A673 (cell line): ENCODE measurements at regions not wholly inside any gene's neighbourhood (a gene's known extent, or its start where the extent isn't known, plus 50 kb on each side); places are given as distances from the start of the nearest gene placed in this dataset.

Experiments
- BruUV-seq: library from RNA; stranded (reverse); fragments of 400-500 nt; replicated peaks from 2 replicates; lab custom pipeline; 2021; lab: Mats Ljungman, UMichigan
- CTCF ChIA-PET: fragments of 300-600 bp; sonication (Branson Sonifier 250); formaldehyde crosslinking; loops from one replicate; lab custom pipeline; 2022; ENCODE audit warnings: antibody characterized with exemption; lab: Charles Lee
- POLR2A ChIA-PET: fragments of 300-600 bp; sonication (Branson Sonifier 250); formaldehyde crosslinking; loops from one replicate; lab custom pipeline; 2022; ENCODE audit warnings: antibody characterized with exemption; ENCODE audit not compliant: low non-redundant PET; lab: Charles Lee
- DNase-seq: peaks from one replicate; pipeline ENCODE4 v3.0.0-alpha.2; 2015; ENCODE audit warnings: low spot score
- H3K27ac ChIP-seq: fragments of 200-600 bp; sonication (generic); 2 replicates; pipeline ENCODE4 v1.5.1; 2016; ENCODE audit warnings: mixed run types, low read depth, mild to moderate bottlenecking, mixed read lengths, antibody characterized with exemption, low read length; ENCODE audit not compliant: poor library complexity, severe bottlenecking
- H3K27me3 ChIP-seq: fragments of 200-600 bp; sonication (generic); replicated peaks from 2 replicates; pipeline ENCODE4 v1.6.1; 2017; ENCODE audit warnings: mixed run types, low read depth, mild to moderate bottlenecking, mixed read lengths, antibody characterized with exemption, low read length; ENCODE audit not compliant: insufficient read depth, poor library complexity
- H3K36me3 ChIP-seq: fragments of 200-600 bp; sonication (generic); 2 replicates; pipeline ENCODE4 v1.6.1; 2016; ENCODE audit warnings: mixed run types, mild to moderate bottlenecking, mixed read lengths, antibody characterized with exemption, low read length; ENCODE audit not compliant: insufficient read depth, poor library complexity, severe bottlenecking
- H3K4me1 ChIP-seq: fragments of 200-600 bp; sonication (generic); 2 replicates; pipeline ENCODE4 v1.6.1; 2017; ENCODE audit warnings: mixed run types, mild to moderate bottlenecking, mixed read lengths, antibody characterized with exemption, low read length; ENCODE audit not compliant: insufficient read depth, poor library complexity, severe bottlenecking
- H3K4me3 ChIP-seq: fragments of 200-600 bp; sonication (generic); 2 replicates; pipeline ENCODE4 v1.5.1; 2016; ENCODE audit warnings: low read depth, mixed run types, mild to moderate bottlenecking, mixed read lengths, low read length; ENCODE audit not compliant: poor library complexity, severe bottlenecking
- H3K9me3 ChIP-seq: fragments of 200-600 bp; sonication (generic); 2 replicates; pipeline ENCODE4 v1.6.1; 2016; ENCODE audit warnings: mixed run types, low read depth, mild to moderate bottlenecking, mixed read lengths, antibody characterized with exemption, low read length; ENCODE audit not compliant: poor library complexity, severe bottlenecking
- EZH2 ChIP-seq: fragments of 200-600 bp; sonication (generic); IDR thresholded peaks from 2 replicates; pipeline ENCODE4 v1.6.1; 2017; ENCODE audit warnings: borderline replicate concordance, low read depth, mild to moderate bottlenecking, mixed read lengths, antibody characterized with exemption, low read length; ENCODE audit not compliant: poor library complexity, severe bottlenecking
- intact Hi-C: fragments of 100-400 bp; cut with micrococcal nuclease; formaldehyde crosslinking; loops from one replicate; pipeline ENCODE4 v1.10.0; 2022; ENCODE audit not compliant: unreplicated experiment
- TF ChIP-seq, protein P1 (sequence below): fragments of 300-800, 200-600 bp; sonication (generic); conservative IDR thresholded peaks from 2 replicates; pipeline ENCODE4 v1.5.1; 2017; ENCODE audit warnings: low read depth, mild to moderate bottlenecking, antibody characterized with exemption, low read length, moderate library complexity, mixed read lengths

DNA sequence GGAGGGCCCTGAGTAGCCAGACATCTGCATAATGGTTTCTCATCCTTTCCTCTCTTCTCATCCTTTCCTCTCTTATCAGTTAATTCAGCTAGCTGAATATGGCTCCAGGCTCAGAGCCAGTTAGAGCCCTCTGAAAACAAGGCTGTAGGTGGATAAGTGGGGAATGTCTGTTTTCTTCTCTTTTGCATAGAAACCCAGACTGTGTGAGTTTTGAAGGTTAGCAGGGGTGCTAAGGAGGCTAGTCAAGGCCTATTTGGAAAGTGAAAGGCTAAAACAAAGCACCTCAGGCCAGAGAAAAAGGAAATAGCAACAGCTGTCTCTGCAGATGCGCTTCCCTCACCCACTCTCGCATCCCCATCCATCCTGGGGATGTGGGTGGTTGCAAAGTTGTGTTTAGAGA lies 420.9 kb downstream of the SHISA9 start:
- no TSS peak for BruUV-seq

GRCh38 chr16:13324851-13325250 lies 423.5 kb downstream of the SHISA9 start:
- Histone ChIP-seq H3K36me3 (no peaks in the 10 kb centered on the region), H3K27me3 (no peaks in the 10 kb centered on the region), H3K4me1 (no peaks in the 10 kb centered on the region), H3K27ac (no peak overlapping the region), H3K4me3 (no peak overlapping the region), H3K9me3 (peaks cover 3% of the 10 kb centered on the region)
- ChIA-PET POLR2A (no interaction called here), CTCF (no interaction called here)
- BruUV-seq = no TSS peak
- DNase-seq = no peak
- intact Hi-C loops = no loop called here
- no peak for TF ChIP-seq EZH2
- TF ChIP-seq, protein P1, sequence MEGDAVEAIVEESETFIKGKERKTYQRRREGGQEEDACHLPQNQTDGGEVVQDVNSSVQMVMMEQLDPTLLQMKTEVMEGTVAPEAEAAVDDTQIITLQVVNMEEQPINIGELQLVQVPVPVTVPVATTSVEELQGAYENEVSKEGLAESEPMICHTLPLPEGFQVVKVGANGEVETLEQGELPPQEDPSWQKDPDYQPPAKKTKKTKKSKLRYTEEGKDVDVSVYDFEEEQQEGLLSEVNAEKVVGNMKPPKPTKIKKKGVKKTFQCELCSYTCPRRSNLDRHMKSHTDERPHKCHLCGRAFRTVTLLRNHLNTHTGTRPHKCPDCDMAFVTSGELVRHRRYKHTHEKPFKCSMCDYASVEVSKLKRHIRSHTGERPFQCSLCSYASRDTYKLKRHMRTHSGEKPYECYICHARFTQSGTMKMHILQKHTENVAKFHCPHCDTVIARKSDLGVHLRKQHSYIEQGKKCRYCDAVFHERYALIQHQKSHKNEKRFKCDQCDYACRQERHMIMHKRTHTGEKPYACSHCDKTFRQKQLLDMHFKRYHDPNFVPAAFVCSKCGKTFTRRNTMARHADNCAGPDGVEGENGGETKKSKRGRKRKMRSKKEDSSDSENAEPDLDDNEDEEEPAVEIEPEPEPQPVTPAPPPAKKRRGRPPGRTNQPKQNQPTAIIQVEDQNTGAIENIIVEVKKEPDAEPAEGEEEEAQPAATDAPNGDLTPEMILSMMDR = no peak

More for the DNA sequence above, 420.9 kb downstream of the SHISA9 start:
- Histone ChIP-seq H3K4me1 (no peaks in the 10 kb centered on the region), H3K27me3 (no peaks in the 10 kb centered on the region), H3K36me3 (no peaks in the 10 kb centered on the region), H3K4me3 (no peak overlapping the region), H3K9me3 (no peaks in the 10 kb centered on the region), H3K27ac (no peak overlapping the region)
- CTCF ChIA-PET = no interaction called here
- intact Hi-C loops = no loop called here
- no peak for DNase-seq
- TF ChIP-seq, protein P1 = no peak
- TF ChIP-seq EZH2 = no peak
- POLR2A ChIA-PET = no interaction called here

GRCh38 chr16:13325396-13325795 lies 424.0 kb downstream of the SHISA9 start:
- POLR2A ChIA-PET = no interaction called here
- BruUV-seq = no TSS peak
- no peak for DNase-seq
- CTCF ChIA-PET = no interaction called here
- TF ChIP-seq, protein P1 = no peak
- no peak for TF ChIP-seq EZH2
- peaks cover 7% of the 10 kb centered on the region for H3K9me3 ChIP-seq
- no peak overlapping the region for H3K27ac ChIP-seq
- H3K27me3 ChIP-seq = no peaks in the 10 kb centered on the region
- H3K36me3 ChIP-seq = no peaks in the 10 kb centered on the region
- no peaks in the 10 kb centered on the region for H3K4me1 ChIP-seq
- intact Hi-C loops = no loop called here
- no peak overlapping the region for H3K4me3 ChIP-seq
